SK-N-MC (cell line): ENCODE measurements at regions not wholly inside any gene's neighbourhood (a gene's known extent, or its start where the extent isn't known, plus 50 kb on each side); places are given as distances from the start of the nearest gene placed in this dataset.

Experiments used
- DNase-seq: peaks from one replicate; pipeline ENCODE4 v3.0.0-alpha.2; 2011; ENCODE audit warnings: low read depth, low spot score
- H3K27ac ChIP-seq: fragments of 200-600 bp; sonication (generic); 2 replicates; pipeline ENCODE4 v1.5.1; 2016; ENCODE audit warnings: mixed run types
- H3K36me3 ChIP-seq: fragments of 200-600 bp; sonication (generic); 2 replicates; pipeline ENCODE4 v1.6.1; 2017; ENCODE audit warnings: antibody characterized with exemption, low read length, mixed read lengths; ENCODE audit not compliant: insufficient read depth
- H3K4me3 ChIP-seq: fragments of 200-600 bp; sonication (generic); 2 replicates; pipeline ENCODE4 v1.5.1; 2016
- H3K9ac ChIP-seq: fragments of 200-600 bp; sonication (generic); 2 replicates; pipeline ENCODE4 v1.8.0; 2017; ENCODE audit warnings: mixed run types, mixed read lengths; ENCODE audit not compliant: insufficient read length
- H3K9me3 ChIP-seq: fragments of 200-600 bp; sonication (generic); 2 replicates; pipeline ENCODE4 v1.6.1; 2017; ENCODE audit warnings: low read depth, mild to moderate bottlenecking, antibody characterized with exemption, low read length, moderate library complexity, mixed read lengths
- EZH2 ChIP-seq: fragments of 200-600 bp; sonication (generic); IDR thresholded peaks from one replicate; pipeline ENCODE4 v1.6.1; 2017; ENCODE audit warnings: antibody characterized with exemption
- FOXP2 ChIP-seq: optimal IDR thresholded peaks from 2 replicates; pipeline ENCODE3; 2011; ENCODE audit warnings: mild to moderate bottlenecking, moderate library complexity; ENCODE audit not compliant: insufficient read depth; ENCODE audit errors: extremely low read length, control extremely low read depth
- POLR2AphosphoS5 ChIP-seq: IDR thresholded peaks from 2 replicates; pipeline ENCODE4 v1.6.1; 2012; ENCODE audit warnings: mild to moderate bottlenecking, low read depth, low read length, borderline replicate concordance

DNA sequence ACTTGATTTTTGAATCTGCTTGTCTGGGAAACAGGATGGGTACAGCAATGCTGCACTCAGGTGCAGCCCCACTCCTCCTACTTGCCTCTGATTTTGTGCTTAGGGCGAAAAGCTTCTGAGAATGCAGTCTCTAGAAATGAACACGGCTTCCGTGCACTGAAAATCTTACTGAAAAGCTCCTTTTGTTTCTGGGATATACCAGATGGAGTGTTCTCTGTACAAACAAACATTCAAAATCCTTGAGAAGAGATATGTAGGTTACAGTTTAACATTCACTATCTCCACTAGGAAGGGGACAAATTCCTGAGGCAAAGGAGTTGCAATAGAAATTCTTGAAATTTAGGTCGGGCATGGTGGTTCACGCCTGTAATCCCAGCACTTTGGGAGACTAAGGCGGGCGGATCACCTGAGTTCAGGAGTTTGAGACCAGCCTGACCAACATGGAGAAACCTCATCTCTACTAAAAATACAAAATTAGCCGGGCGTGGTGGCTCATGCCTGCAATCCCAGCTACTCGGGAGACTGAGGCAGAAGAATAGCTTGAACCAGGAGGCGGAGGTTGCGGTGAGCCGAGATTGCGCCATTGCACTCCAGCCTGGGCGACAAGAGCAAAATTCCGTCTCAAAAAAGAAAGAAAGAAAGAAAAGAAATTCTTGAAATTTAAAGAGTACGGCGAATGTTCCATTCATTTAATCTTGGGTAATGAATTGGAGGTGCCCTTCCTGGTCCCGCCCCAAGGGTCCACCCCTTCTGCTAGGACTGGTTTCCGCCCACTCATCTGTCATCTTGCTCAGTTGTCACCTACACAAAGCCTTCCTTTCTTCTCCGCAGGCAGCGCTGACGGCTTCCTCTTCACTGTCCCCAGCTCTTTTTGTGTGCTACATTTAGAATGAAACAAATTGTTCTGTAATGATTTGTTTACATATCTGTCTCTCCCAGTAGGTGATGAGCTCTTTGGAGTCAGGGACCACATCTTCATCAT, 92.4 kb downstream of the SOCS6 start:
- no peak overlapping the region for H3K27ac ChIP-seq
- no peak for DNase-seq
- no peaks in the 10 kb centered on the region for H3K9me3 ChIP-seq
- H3K9ac ChIP-seq, result no peak overlapping the region
- no peak overlapping the region for H3K4me3 ChIP-seq
- H3K36me3 ChIP-seq, result no peaks in the 10 kb centered on the region
- no peak for TF ChIP-seq FOXP2
- TF ChIP-seq EZH2, result no peak
- no peak for TF ChIP-seq POLR2AphosphoS5
